ENCODE measurements at regions not wholly inside any gene's neighbourhood (a gene's known extent, or its start where the extent isn't known, plus 50 kb on each side); places are given as distances from the start of the nearest gene placed in this dataset.

DNA sequence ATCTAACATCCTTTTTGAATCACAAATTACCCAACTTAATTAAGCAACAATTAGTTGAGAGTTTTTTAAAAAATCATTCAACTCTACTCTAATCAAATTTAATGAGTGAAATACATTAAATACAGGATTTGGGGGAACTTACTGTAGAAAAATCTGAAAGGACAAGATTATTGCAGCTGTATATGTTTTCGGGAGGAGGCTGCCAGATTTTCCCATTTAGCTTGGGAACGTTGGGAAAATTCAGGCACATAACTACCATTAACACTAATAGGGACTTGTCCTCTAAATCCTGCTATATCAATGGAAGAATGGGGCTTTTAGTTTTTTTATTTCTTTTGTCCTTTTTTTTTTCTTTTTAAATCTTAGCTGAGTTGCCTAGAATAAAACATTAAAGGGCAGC is 691.4 kb upstream of the FZD8 start:
- no peak overlapping the region for H3K4me3 ChIP-seq
- no peaks in the 10 kb centered on the region for H3K36me3 ChIP-seq
- TF ChIP-seq, protein P1, sequence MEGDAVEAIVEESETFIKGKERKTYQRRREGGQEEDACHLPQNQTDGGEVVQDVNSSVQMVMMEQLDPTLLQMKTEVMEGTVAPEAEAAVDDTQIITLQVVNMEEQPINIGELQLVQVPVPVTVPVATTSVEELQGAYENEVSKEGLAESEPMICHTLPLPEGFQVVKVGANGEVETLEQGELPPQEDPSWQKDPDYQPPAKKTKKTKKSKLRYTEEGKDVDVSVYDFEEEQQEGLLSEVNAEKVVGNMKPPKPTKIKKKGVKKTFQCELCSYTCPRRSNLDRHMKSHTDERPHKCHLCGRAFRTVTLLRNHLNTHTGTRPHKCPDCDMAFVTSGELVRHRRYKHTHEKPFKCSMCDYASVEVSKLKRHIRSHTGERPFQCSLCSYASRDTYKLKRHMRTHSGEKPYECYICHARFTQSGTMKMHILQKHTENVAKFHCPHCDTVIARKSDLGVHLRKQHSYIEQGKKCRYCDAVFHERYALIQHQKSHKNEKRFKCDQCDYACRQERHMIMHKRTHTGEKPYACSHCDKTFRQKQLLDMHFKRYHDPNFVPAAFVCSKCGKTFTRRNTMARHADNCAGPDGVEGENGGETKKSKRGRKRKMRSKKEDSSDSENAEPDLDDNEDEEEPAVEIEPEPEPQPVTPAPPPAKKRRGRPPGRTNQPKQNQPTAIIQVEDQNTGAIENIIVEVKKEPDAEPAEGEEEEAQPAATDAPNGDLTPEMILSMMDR (IDR thresholded peaks at IDR 0.05) = no peak
- TF ChIP-seq POLR2A (IDR thresholded peaks at IDR 0.05) (no peak), EP300 (IDR thresholded peaks at IDR 0.05) (no peak)
- no peak for DNase-seq (ENCODE audit: low spot score in 2 of 2)
- no peaks in the 10 kb centered on the region for H3K9me3 ChIP-seq
- 73 to 77% methylated on average over 2 of the region's 2 CpGs for WGBS, 2 donors
- H3K27me3 ChIP-seq = no peaks in the 10 kb centered on the region
- no peak overlapping the region for H3K27ac ChIP-seq
- H3K4me1 ChIP-seq = no peaks in the 10 kb centered on the region

DNA sequence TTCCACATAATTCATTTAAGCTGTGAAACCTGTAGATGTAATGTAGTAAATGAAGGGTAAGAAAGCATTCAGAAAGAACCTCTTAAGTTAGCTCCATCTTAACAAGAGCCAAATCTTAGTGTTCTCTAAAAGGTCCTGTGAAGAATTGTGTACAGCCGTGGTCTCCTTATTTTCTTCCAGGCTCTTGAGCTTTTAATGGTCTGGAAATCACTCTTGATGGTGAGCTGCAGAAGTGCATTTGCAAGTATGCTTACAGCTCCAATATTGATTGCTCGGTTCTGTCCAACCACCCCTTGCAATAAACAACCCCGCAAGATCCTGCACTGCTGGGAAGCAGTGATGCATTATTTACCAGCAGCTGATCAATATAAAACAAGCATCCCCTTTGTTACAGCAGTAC is 690.8 kb upstream of the FZD8 start:
- TF ChIP-seq EP300 (IDR thresholded peaks at IDR 0.05) (no peak), POLR2A (IDR thresholded peaks at IDR 0.05) (no peak)
- TF ChIP-seq, protein P1 (IDR thresholded peaks at IDR 0.05) = no peak
- Histone ChIP-seq H3K9me3 (no peaks in the 10 kb centered on the region), H3K27ac (no peak overlapping the region), H3K4me1 (no peaks in the 10 kb centered on the region), H3K36me3 (no peaks in the 10 kb centered on the region), H3K27me3 (no peaks in the 10 kb centered on the region), H3K4me3 (no peak overlapping the region)
- WGBS, 2 donors = 89 to 95% methylated on average over 3 of the region's 3 CpGs
- DNase-seq (ENCODE audit: low spot score in 2 of 2) = no peak

DNA sequence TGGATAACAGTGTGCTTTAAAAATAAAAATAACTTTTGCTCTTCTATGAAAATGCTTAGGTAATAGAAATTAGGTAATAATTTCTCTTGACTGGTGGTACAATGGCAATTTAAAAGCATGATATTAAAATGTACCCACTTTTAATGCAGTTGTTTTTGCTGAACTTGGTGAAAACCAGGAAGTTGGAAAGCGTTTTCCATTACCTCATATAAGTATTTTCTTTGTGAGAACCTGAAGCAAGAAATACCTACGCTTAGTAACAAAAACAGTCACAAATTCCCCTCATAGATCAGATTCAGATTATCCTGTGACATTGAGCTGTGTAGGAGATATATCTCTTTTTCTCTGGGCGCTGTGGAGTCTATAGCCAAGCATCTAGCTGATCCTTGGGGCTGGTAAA is 689.0 kb upstream of the FZD8 start:
- TF ChIP-seq EP300 (IDR thresholded peaks at IDR 0.05) (no peak), POLR2A (IDR thresholded peaks at IDR 0.05) (no peak)
- TF ChIP-seq, protein P1 (IDR thresholded peaks at IDR 0.05) = no peak
- Histone ChIP-seq H3K27me3 (no peaks in the 10 kb centered on the region), H3K27ac (no peak overlapping the region), H3K4me1 (no peaks in the 10 kb centered on the region), H3K36me3 (no peaks in the 10 kb centered on the region), H3K4me3 (no peak overlapping the region), H3K9me3 (no peaks in the 10 kb centered on the region)
- DNase-seq (ENCODE audit: low spot score in 2 of 2) = no peak
- 90 to 93% methylated on average over 3 of the region's 3 CpGs for WGBS, 2 donors

DNA sequence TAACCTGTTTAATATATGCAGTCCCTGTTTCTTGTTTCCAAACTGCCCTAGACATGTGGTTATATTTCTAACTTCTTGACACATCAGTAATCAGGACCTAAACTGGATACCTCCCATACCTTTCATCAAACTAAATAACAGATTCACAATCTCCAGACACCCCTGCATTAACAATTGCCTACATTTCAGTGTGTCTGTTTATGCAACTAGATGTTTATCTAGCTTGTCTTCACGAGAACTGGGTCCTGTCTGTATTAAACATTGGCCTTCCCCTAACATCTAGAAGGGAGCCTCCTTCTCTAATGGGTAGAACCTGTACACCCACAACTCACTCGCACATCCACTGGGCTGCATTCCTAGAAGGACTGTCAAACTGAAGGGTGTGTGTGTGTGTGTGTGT is 683.7 kb upstream of the FZD8 start:
- Histone ChIP-seq H3K4me3 (no peak overlapping the region), H3K9me3 (no peaks in the 10 kb centered on the region), H3K27me3 (no peaks in the 10 kb centered on the region), H3K36me3 (no peaks in the 10 kb centered on the region), H3K27ac (no peak overlapping the region), H3K4me1 (no peaks in the 10 kb centered on the region)
- TF ChIP-seq, protein P1 (IDR thresholded peaks at IDR 0.05) = no peak
- WGBS, 2 donors = 93 to 98% methylated on average over 2 of the region's 2 CpGs
- DNase-seq (ENCODE audit: low spot score in 2 of 2) = no peak

DNA sequence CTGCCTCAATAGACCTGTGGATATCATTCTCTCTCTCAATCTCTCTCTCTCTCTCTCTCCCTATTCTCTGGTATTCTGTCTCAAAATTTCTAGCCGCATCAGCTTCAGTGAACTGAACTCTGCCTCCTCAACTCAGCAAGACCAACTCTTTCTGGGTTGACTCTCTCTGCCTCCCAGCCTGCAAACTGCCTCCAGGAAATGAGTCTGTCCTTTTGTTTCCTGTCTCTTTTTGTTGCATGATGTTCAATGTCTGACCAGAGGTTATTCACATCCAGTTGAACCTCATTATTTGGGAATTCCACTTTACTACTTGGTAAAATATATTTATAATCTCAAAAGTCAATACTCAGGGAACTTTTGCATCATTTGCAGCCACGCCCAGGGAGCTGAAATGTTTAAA is 682.7 kb upstream of the FZD8 start:
- H3K9me3 ChIP-seq = no peaks in the 10 kb centered on the region
- no peaks in the 10 kb centered on the region for H3K36me3 ChIP-seq
- WGBS, 2 donors = 93 to 94% methylated on average over 2 of the region's 2 CpGs
- no peak for DNase-seq (ENCODE audit: low spot score in 2 of 2)
- H3K27me3 ChIP-seq = no peaks in the 10 kb centered on the region
- H3K27ac ChIP-seq = no peak overlapping the region
- no peak overlapping the region for H3K4me3 ChIP-seq
- no peaks in the 10 kb centered on the region for H3K4me1 ChIP-seq
- TF ChIP-seq POLR2A (IDR thresholded peaks at IDR 0.05) = no peak
- no peak for TF ChIP-seq EP300 (IDR thresholded peaks at IDR 0.05)
- TF ChIP-seq, protein P1 (IDR thresholded peaks at IDR 0.05) = no peak
